Spleen (tissue), 11 donors: ENCODE measurements at regions not wholly inside any gene's neighbourhood (a gene's known extent, or its start where the extent isn't known, plus 50 kb on each side); places are given as distances from the start of the nearest gene placed in this dataset.

Experiments
- DNase-seq: peaks from one replicate; pipeline ENCODE4 v3.0.0-alpha.2; 2020
- H3K27ac ChIP-seq, 8 donors: fragments of 200-600 bp; sonication (generic) in 7 of 8; 1 replicate in 4 of 8; 2 replicates in 4 of 8; pipeline versions ENCODE4 v1.5.0 to v1.8.0; 2016 to 2021; ENCODE audit warnings: inconsistent platforms in 4 of 8, mild to moderate bottlenecking in 4 of 8, moderate library complexity in 1 of 8
- H3K27me3 ChIP-seq, 7 donors: fragments of 200-600 bp; sonication (generic) in 6 of 7; replicated peaks in 1 of 7; 1 replicate in 4 of 7; 2 replicates in 3 of 7; pipeline versions ENCODE4 v1.5.0 to v1.8.0; 2016 to 2021; ENCODE audit warnings: inconsistent platforms in 3 of 7, mild to moderate bottlenecking in 1 of 7
- H3K36me3 ChIP-seq, 6 donors: fragments of 200-600 bp; sonication (generic) in 5 of 6; 1 replicate in 4 of 6; 2 replicates in 2 of 6; pipeline versions ENCODE4 v1.5.0 to v1.8.0; 2016 to 2021; ENCODE audit warnings: inconsistent platforms in 2 of 6
- H3K4me1 ChIP-seq, 6 donors: fragments of 200-600 bp; sonication (generic) in 5 of 6; 1 replicate in 3 of 6; 2 replicates in 3 of 6; pipeline versions ENCODE4 v1.5.0 to v1.8.0; 2016 to 2021; ENCODE audit warnings: inconsistent platforms in 3 of 6
- H3K4me3 ChIP-seq, 8 donors: fragments of 200-600 bp; sonication (generic) in 7 of 8; 1 replicate in 4 of 8; 2 replicates in 4 of 8; pipeline versions ENCODE4 v1.5.0 to v1.8.0; 2016 to 2021; ENCODE audit warnings: inconsistent platforms in 4 of 8, mild to moderate bottlenecking in 4 of 8, moderate library complexity in 2 of 8
- H3K9me3 ChIP-seq, 8 donors: fragments of 200-600 bp; sonication (generic) in 7 of 8; 1 replicate in 4 of 8; 2 replicates in 4 of 8; pipeline versions ENCODE4 v1.5.0 to v1.8.0; 2016 to 2021; ENCODE audit warnings: inconsistent platforms in 4 of 8
- CTCF ChIP-seq, 11 experiments: fragments of 200-600 bp in 7 of 11; fragments of 450-650 bp in 4 of 11; sonication (generic) in 4 of 11; IDR thresholded peaks in 8 of 11; conservative IDR thresholded peaks in 3 of 11; 1 replicate in 7 of 11; 2 replicates in 4 of 11; pipeline versions ENCODE4 v1.4.0 to v1.8.0; 2016 to 2021; ENCODE audit warnings: antibody characterized with exemption in 11 of 11, inconsistent platforms in 4 of 11, mild to moderate bottlenecking in 1 of 11
- POLR2A ChIP-seq, 3 donors: fragments of 450-650 bp; IDR thresholded peaks; one replicate each; pipeline ENCODE4 v1.5.1; 2017; ENCODE audit warnings: antibody characterized with exemption in 3 of 3, mild to moderate bottlenecking in 1 of 3
- POLR2AphosphoS5 ChIP-seq, 3 donors: sonication (generic); formaldehyde crosslinking; IDR thresholded peaks; one replicate each; pipeline ENCODE4 v1.5.1; 2017; ENCODE audit warnings: antibody characterized with exemption in 3 of 3
- WGBS, 5 donors: extraction: QIAGEN DNeasy Blood & Tissue Kit in 3 of 5; methylation state at CpG; one replicate each; pipeline versions ENCODE4 v1.1.5 to v1.1.7; 2013 to 2018; 5-methylcytosine and 5-hydroxymethylcytosine counted together
- intact Hi-C: fragments of 100-400 bp; cut with DNase I; formaldehyde crosslinking; loops from one replicate; pipeline ENCODE4 v1.15.0; 2023; ENCODE audit warnings: low total_unique reads
- donor health status: healthy with polysubstance abuse.
- donor health status: DM: no; HTN: no; CAD: no; lungs with moderate emphysema.
- donor health status: DM: no; HTN: no; CAD: no.
- donor health status: Bipolar disorder and iron deficiency.
- donor health status: healthy.
- donor health status: DM: no; HTN: no; CAD: no.
- donor health status: DM: yes; HTN: yes; CAD: no.

DNA sequence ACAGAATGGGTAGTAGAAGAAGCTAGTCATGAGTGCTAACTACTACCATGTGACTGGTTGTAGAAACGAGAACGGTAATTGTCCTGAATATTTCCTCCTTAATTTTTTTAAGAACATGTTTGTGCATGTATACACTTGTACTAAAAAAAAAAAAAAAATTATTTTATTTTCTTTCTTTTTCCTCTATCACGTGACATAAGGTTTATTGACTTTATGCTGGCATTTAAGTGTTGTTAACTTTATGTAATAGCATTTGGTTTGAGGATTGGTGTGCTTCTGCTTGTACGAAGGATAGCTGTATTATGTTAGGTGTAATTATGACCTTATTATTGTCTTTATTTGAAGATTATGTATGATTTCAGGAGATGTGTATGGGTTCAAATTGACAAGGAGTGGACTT is 349.1 kb upstream of the PTPRD start:
- Histone ChIP-seq H3K9me3 (peaks cover 0 to 42% (median 12%) of the 10 kb centered on the region in 8 donors), H3K4me3 (no peak overlapping the region), H3K27ac (no peak overlapping the region), H3K36me3 (no peaks in the 10 kb centered on the region), H3K27me3 (no peaks in the 10 kb centered on the region), H3K4me1 (no peaks in the 10 kb centered on the region)
- no peak for TF ChIP-seq POLR2AphosphoS5 (IDR thresholded peaks at IDR 0.05)
- TF ChIP-seq POLR2A (IDR thresholded peaks at IDR 0.05) = no peak
- no peak for TF ChIP-seq CTCF (IDR thresholded peaks at IDR 0.05 in 8 of 11, conservative IDR thresholded peaks at IDR 0.05 in 3 of 11)
- no peak for DNase-seq
- 79 to 93% (median 87%) methylated on average over 4 of the region's 4 CpGs for WGBS, 5 donors
- intact Hi-C loops = no loop called here

DNA sequence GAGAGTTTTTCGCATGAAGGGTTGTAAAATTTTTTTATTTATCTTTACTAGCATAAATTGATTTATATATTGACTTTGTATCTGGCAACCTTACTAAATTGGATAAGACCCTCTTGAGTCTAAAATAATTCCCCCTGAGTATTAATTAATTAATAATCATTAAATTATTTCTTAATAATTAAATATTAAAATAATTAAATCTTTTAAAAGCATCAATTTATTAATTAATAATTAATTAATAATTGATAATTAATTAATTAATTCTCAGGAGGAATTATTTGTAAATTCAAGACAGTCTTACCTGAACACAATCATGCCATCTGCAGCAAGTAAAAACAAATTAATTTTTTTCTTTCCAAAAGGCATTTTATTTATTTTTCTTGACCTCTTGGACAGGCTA is 370.4 kb upstream of the PTPRD start:
- no peaks in the 10 kb centered on the region for H3K27me3 ChIP-seq
- WGBS, 5 donors = 61 to 91% (median 81%) methylated on average over 1 of the region's 1 CpG
- H3K27ac ChIP-seq = no peak overlapping the region
- TF ChIP-seq POLR2A (IDR thresholded peaks at IDR 0.05) = no peak
- TF ChIP-seq CTCF (IDR thresholded peaks at IDR 0.05 in 8 of 11, conservative IDR thresholded peaks at IDR 0.05 in 3 of 11) = no peak
- no peak for TF ChIP-seq POLR2AphosphoS5 (IDR thresholded peaks at IDR 0.05)
- H3K9me3 ChIP-seq = peaks cover 0 to 23% (median 3%) of the 10 kb centered on the region in 8 donors
- no peak for DNase-seq
- no peaks in the 10 kb centered on the region for H3K36me3 ChIP-seq
- intact Hi-C loops = no loop called here
- H3K4me3 ChIP-seq = no peak overlapping the region
- no peaks in the 10 kb centered on the region for H3K4me1 ChIP-seq

DNA sequence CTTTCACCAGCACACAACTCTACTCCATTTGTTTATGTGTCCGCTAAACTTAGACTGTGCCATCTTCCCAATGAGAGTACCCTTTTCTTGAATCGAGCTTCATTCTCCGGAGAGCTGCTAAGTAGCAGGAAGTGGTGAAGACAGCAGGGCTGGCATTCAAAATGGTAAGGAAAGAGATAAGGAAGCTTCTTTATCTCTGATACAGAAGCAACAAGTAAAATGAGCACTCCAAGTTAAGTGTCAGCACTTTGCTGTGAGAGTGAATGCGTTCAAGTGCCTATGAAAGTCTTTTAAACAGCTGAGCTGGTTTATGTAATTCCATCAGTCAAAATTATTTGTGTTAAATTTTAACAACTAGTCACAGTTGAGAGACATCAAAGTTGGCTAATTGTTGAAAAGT is 386.8 kb upstream of the PTPRD start:
- intact Hi-C loops = no loop called here
- DNase-seq = no peak
- H3K4me1 ChIP-seq = no peaks in the 10 kb centered on the region
- no peak for TF ChIP-seq CTCF (IDR thresholded peaks at IDR 0.05 in 8 of 11, conservative IDR thresholded peaks at IDR 0.05 in 3 of 11)
- TF ChIP-seq POLR2AphosphoS5 (IDR thresholded peaks at IDR 0.05) = no peak
- TF ChIP-seq POLR2A (IDR thresholded peaks at IDR 0.05) = no peak
- 81 to 88% (median 85%) methylated on average over 4 of the region's 4 CpGs for WGBS, 5 donors
- H3K27ac ChIP-seq = no peak overlapping the region
- H3K27me3 ChIP-seq = no peaks in the 10 kb centered on the region
- no peak overlapping the region for H3K4me3 ChIP-seq
- H3K36me3 ChIP-seq = no peaks in the 10 kb centered on the region
- peaks cover 0 to 6% (median 0%) of the 10 kb centered on the region in 8 donors for H3K9me3 ChIP-seq

- Histone ChIP-seq H3K27ac (no peak overlapping the region), H3K36me3 (no peaks in the 10 kb centered on the region), H3K27me3 (no peaks in the 10 kb centered on the region), H3K4me1 (no peaks in the 10 kb centered on the region), H3K4me3 (no peak overlapping the region), H3K9me3 (peaks cover 0 to 2% (median 0%) of the 10 kb centered on the region in 8 donors)
- no peak for DNase-seq
- TF ChIP-seq POLR2AphosphoS5 (IDR thresholded peaks at IDR 0.05) = no peak
- TF ChIP-seq CTCF (IDR thresholded peaks at IDR 0.05 in 8 of 11, conservative IDR thresholded peaks at IDR 0.05 in 3 of 11) = no peak
- TF ChIP-seq POLR2A (IDR thresholded peaks at IDR 0.05) = no peak
- intact Hi-C loops = no loop called here
Observed at GRCh38 chr9:11001546-11001945, 388.7 kb upstream of the PTPRD start.
